NCI-H128 (cell line): ENCODE measurements at regions not wholly inside any gene's neighbourhood (a gene's known extent, or its start where the extent isn't known, plus 50 kb on each side); places are given as distances from the start of the nearest gene placed in this dataset.

ENCODE experiments used
- DNase-seq: peaks from one replicate; lab custom pipeline; 2025; ENCODE audit not compliant: unreplicated experiment; lab: John Stamatoyannopoulos, UW

DNA sequence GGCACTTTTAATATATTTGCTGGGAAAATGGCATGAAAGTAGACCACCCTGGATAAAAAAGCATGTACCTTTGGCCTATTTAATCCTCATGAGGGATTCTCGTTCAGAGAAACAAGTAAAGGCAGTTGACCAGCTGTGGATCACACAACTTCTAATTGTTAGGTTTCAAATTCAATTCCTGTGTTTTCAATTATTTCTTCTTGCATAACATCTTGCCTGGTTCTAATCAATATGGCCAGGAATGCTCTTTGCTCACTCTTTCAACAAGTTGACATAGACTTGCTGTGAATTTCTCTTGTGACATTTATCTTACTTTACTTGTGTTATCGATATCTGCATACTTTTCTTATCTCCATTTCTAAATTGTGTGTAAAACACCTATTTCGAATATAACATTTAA, 211.8 kb downstream of the SLC7A11 start:
- no peak for DNase-seq

DNA sequence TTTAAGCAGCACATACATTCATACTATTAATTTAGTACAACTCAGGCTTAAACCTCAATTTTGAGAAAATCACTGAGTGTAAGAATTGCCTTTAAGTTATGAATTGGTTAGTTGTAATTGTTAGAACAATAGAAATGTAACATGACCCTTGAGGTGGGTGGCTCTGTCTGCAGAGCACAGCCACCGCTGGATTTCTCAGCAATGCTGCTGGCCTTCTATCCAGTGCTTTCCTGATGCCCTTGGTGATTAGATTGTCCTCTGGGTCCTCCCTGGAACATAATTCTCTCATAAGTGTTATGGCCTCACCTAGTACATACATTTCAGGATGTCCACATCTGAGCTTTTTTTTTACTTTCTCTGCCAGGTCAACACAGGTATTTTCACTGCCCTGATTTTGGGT, 213.2 kb downstream of the SLC7A11 start:
- no peak for DNase-seq

DNA sequence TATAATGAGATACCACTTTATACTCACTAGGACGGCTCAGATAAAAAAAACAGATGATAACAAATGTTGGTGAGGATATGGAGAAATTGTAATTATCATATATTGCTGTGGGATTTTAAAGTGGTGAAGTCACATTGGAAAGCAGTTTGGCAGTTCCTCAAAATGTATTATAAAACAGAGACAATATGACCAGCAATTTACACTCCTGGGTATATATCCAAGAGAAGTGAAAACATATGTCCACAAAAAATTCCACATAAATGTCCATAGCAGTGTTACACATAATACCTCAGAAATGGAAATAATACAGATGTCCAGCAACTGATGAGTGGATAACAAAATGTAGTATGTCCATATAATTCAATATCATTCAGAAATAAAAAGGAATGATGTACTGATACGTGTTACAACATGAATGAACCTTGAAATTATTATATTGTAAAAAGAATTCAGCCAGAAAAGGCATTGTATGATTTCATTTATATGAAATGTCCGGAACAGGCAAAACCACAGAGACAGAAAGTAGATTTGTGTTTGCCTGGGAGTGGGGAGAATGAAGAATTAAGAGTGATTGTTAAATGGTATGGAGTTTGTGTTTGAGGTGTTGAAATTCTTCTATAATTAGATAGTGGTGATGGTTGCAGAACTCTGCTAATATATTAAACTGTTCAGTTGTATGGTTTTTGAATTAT, 220.9 kb downstream of the SLC7A11 start:
- no peak for DNase-seq

DNA sequence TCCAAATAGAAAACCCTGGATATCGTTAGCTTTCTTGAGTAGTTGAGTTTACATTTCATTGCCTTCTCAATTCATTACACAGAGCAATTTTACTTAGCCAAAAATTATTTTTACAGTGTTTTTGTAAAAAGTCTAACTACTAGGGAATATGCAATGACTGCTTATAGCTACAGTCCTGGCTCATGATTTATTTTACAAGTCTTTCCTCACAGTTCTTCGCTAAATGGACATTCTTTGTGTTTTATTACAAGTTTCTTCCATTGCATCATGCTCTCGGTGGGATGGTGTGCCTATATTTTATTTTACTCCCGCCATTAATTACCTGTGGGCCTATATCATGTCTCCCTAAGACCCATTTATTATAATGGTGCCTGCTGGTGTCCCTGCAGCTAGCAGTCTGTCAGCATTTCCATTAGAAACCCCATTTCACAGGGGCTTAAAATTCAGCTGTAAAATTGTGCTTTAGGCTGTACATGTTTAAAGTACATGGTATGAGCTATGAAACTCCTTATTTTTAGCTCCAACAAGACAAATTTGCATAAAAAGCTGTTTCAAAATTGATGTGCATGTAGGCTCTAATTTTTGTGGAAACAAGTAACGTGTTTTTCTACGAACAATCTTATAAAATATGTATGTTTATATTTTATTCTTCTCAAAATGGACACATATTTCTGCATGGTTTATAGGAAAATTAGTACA, 227.4 kb downstream of the SLC7A11 start:
- DNase-seq = no peak

- no peak for DNase-seq
These were observed 228.5 kb downstream of the SLC7A11 start for GRCh38 chr4:138013625-138014024.

DNA sequence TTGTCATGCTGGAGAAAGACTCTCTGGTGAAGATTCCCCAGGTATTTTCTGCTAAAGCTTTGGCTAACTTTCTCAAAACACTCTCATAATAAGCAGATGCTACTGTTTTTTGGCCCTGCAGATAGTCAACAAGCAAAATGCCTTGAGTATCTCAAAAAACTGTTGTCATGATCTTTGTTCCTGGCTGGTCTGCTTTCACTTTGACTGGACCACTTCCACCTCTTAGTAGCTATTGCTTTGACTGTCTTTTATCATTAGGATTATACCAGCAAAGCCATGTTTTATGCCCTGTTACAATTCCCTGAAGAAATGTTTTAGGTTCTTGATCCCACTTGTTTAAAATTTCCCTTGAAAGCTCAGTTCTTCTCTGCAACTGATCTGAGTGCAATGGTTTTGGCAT, 231.5 kb downstream of the SLC7A11 start:
- DNase-seq = no peak

- DNase-seq = no peak
These were observed 234.6 kb downstream of the SLC7A11 start for GRCh38 chr4:138007572-138007971.

- DNase-seq = no peak
These were observed 236.7 kb downstream of the SLC7A11 start for GRCh38 chr4:138005486-138005885.

DNA sequence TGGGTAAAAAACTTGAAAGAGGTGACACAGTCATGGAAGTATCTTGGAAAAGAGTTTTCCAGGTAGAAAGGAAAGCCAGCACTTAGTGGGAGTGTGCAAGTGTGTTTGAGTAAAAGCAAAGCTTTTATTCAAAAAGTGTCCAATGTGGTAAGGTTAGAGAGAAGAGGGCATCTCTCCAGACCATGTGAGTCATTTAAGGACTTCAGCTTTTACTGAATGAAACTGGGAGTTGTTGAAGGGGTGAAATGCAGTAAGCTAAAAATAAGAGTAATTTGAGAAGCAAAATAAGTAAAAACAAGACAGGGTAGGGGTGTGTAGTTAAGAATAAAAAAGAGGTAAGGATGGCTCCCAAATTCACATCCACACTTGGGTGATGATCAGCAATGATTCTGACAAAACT, 238.9 kb downstream of the SLC7A11 start:
- no peak for DNase-seq

DNA sequence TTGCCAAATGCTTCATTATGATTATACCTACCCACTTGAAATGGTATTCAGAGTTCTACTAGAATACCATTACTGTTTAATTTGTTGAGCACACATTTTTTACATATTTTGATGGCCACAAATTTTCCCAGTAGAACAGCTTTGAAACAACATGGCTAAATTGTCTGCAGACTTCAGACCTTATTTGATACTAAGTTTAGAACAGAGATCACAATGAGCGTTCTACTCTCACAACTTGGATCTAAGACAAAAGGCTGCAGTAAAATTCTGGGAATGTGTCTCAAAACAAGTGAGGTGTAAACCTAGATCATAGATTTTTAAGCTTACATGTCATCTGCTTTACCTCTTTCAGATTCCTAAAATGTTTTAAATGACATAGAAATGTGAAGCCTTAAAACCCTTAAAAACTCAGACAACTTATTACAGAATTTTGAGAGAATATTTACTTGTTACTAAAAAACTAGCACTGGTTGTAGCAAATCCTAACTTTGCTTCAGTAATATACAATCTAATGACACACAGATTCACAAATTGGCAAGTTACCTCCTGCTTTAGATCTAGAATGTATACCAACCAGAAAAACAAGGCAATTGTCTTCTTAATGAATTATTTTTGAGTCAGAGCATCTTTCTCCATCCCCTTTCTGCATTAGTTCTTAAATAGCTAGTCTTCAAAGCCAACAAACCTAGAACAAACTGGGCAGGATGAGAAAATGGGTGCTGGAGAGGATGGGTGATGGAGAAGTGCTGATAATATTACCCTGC, 243.3 kb downstream of the SLC7A11 start:
- no peak for DNase-seq

GRCh38 chr4:137997496-137997895, 244.7 kb downstream of the SLC7A11 start:
- no peak for DNase-seq

DNA sequence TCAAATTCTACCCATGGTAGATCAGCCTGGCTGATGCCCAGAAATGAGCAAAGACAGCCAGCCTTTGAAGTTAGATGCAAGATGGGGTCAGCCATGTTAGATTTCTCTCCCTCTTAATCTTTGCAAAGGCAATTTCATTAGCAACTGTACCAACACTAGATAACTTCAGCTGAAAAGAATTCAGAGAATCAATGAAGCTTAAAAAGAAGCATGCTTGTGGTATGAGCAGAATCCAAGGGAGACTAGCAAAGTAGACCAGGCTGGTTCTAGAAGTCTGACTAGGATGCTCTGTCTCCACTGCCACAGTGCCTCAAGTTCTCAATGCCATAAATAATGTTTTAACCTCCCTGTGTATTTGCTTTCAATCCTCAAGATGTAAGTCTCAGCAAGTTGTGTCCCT, 247.3 kb downstream of the SLC7A11 start:
- DNase-seq = no peak

GRCh38 chr4:137993232-137993631, 248.9 kb downstream of the SLC7A11 start:
- DNase-seq = no peak

GRCh38 chr4:137981277-137981676, 260.9 kb downstream of the SLC7A11 start:
- no peak for DNase-seq

GRCh38 chr4:137980641-137981040, 261.5 kb downstream of the SLC7A11 start:
- DNase-seq = no peak

DNA sequence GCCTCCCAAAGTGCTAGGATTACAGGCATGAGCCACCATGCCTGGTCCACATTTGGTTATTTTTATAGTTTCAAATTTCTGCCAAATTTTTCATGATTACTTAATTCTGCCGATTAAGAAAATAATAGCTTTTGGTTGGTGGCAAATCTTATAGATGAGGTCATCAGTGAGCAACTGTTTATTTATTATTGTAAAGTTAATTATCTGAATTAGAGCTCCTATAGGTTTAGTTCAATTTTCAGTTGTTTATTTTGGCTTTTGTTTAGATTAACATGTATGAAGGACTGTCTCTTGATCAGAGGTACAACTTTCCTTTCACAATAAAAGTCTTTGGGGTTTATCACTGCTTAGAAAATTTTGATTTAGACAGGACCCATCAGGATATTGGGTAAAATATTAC, 262.2 kb downstream of the SLC7A11 start:
- no peak for DNase-seq

DNA sequence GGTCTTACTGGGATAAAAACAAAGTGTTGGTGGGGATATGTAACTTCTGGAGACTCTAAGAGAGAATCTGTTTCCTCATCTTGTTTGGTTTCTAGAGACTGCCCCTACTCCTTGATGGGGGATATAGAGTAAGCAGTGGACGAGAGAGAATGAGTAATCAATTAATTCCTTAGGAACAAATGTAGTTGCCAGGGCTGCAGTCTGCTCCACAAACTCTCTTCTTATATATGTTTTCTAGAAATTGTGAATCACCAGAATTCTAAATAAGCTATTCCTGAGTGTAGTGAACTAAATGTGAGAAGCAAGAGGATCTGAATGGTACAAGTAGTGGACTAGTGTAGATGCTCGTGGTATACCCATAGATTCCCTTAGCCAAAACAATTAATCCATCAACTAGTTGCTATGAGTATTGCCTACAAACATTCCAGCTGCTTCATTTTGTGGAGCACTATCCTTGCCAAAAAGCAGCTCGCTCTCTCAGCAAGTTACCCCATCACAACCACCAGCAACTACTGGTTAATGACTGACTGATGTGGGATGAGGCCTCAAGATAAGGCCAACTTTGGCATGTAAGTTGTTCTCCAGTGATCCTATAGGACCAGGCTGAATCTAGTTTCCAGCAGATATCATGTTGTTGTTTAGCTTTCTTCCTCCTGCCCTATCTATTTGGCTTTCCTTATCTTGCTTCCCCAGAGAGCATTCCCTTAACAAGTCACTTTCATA, 273.0 kb downstream of the SLC7A11 start:
- DNase-seq = no peak

- DNase-seq = no peak
These were observed 274.5 kb downstream of the SLC7A11 start for GRCh38 chr4:137967480-137968190.

DNA sequence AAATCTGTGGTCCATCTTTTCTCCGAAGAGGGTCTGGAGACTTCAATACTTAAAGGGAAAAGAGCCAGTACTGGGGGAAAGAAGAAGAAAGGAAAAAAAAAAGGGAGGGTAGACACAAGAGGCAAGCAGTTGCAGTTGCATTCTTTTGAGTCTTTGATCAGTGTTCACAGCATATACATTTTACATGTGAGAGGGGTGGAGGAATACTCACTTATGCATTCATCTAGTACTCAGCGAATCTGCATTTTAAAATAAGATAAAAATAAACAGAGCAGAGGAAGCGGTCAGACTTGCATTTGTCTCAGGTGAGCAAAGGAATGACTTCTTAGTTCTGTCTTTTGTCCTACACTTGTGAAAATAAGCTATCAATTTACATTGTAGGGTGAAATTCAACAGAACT, 275.6 kb downstream of the SLC7A11 start:
- no peak for DNase-seq

DNA sequence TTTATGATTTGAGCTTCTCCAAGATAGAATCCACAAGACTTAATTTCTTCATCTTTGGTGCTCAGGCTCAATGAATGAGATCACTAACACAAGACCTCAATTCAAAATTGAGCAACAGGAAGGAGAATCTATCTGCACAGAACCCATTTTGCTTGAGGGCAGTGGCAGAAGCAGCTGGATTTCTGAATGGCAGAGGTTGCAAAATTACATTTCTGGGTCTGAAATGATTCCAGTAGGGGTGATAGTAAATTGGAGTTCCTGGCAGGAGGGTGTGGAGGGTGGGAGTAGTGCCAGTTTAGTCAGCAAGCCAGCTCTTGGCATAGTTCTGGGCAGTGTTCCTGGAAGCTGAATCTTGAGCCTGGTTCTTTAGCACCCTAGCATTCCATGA, 281.1 kb downstream of the SLC7A11 start:
- no peak for DNase-seq
